ENCODE measurements at regions not wholly inside any gene's neighbourhood (a gene's known extent, or its start where the extent isn't known, plus 50 kb on each side); places are given as distances from the start of the nearest gene placed in this dataset.

DNA sequence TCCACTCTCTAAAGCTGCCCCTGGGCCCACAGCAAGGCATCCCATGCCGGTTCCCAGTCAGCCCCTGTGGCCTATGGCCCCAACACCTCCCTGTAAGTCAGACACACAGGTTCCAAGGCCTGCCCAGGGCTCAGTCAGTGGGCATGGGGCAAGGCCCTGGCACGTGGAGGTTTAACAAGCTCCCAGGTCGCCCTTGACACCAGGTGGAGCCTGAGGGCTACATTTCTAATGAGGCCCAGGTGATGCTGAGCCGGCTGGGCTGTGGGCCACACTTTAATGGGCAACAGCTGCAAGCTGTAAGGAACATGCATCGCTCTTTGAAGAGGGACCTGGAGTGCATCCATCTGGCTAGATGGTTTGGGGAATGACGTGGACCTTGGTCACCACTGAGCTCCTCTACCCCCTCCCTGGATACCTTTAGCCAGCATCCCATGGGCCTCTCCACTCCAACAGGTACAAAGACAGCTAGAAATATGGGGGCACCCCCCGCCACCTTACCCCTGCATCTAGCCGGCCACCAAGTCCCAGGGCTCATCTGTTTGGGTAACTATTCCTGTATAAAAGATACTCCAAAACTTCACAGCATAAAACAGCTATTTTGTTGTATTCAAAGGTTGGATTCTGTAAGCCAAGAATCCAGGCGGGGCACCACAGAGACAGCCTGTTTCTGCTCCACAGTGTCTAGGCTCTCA lies 122.5 kb downstream of the OAT start:
- TF ChIP-seq, protein P1, sequence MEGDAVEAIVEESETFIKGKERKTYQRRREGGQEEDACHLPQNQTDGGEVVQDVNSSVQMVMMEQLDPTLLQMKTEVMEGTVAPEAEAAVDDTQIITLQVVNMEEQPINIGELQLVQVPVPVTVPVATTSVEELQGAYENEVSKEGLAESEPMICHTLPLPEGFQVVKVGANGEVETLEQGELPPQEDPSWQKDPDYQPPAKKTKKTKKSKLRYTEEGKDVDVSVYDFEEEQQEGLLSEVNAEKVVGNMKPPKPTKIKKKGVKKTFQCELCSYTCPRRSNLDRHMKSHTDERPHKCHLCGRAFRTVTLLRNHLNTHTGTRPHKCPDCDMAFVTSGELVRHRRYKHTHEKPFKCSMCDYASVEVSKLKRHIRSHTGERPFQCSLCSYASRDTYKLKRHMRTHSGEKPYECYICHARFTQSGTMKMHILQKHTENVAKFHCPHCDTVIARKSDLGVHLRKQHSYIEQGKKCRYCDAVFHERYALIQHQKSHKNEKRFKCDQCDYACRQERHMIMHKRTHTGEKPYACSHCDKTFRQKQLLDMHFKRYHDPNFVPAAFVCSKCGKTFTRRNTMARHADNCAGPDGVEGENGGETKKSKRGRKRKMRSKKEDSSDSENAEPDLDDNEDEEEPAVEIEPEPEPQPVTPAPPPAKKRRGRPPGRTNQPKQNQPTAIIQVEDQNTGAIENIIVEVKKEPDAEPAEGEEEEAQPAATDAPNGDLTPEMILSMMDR (IDR thresholded peaks at IDR 0.05), result no peak
- TF ChIP-seq POLR2A (IDR thresholded peaks at IDR 0.05; ENCODE audit: low read depth), result no peak

Data from esophagus muscularis mucosa (tissue), 3 donors.